ENCODE measurements at regions not wholly inside any gene's neighbourhood (a gene's known extent, or its start where the extent isn't known, plus 50 kb on each side); places are given as distances from the start of the nearest gene placed in this dataset.
"Not testable (repeated sequence)": the region's sequence is repeated elsewhere in the genome, so short reads cannot be mapped to it uniquely, and the experiment has no call there.

DNA sequence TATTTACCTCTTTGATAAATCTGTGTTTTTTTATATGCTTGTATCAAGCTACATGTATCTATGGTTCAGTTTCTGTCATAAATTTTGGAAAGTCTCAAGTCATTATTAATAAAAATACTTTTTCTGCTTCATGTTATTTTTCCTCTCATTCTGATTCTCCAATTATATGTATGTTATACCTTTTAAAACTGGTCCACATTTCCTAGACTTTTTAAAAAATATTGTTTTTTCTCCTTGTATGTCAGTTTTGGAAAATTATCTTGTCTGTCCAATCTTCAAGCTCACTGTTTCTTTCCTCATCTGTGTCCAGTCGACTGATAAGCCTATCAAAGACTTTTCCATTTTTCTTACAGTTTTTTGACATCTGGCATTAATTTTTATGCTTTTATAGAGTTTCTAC lies 253.4 kb downstream of the ASXL3 start:
- DNase-seq = no peak
- TF ChIP-seq, protein P1, sequence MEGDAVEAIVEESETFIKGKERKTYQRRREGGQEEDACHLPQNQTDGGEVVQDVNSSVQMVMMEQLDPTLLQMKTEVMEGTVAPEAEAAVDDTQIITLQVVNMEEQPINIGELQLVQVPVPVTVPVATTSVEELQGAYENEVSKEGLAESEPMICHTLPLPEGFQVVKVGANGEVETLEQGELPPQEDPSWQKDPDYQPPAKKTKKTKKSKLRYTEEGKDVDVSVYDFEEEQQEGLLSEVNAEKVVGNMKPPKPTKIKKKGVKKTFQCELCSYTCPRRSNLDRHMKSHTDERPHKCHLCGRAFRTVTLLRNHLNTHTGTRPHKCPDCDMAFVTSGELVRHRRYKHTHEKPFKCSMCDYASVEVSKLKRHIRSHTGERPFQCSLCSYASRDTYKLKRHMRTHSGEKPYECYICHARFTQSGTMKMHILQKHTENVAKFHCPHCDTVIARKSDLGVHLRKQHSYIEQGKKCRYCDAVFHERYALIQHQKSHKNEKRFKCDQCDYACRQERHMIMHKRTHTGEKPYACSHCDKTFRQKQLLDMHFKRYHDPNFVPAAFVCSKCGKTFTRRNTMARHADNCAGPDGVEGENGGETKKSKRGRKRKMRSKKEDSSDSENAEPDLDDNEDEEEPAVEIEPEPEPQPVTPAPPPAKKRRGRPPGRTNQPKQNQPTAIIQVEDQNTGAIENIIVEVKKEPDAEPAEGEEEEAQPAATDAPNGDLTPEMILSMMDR (IDR thresholded peaks at IDR 0.05) = no peak
- Mint-ChIP-seq H3K27ac (no peak overlapping the region), H3K4me1 (no peaks in the 10 kb centered on the region), H3K27me3 (ENCODE audit: low read depth, poor library complexity) (peaks cover 1% of the 10 kb centered on the region), H3K9me3 (peaks cover 16% of the 10 kb centered on the region), H3K36me3 (ENCODE audit: low read depth) (peaks cover 4% of the 10 kb centered on the region), H3K4me3 (no peak overlapping the region)

DNA sequence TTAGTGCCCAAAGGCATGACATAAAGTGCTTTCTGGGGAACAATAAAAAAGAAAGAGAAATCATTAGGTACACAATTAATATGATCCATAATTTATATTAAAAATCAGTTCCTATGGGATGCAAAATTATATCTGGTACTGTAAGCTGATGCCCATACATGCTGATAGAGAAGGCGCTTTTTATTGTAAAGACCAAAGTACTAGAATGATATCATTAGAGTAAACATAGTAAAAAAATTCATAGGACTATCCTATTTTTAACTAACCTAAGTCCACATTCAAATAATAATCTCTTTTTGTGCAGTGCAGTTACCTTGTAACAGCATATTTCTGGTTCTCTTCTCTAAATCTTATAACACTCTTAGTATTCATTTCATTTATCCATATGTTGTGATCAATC lies 252.2 kb downstream of the ASXL3 start:
- no peaks in the 10 kb centered on the region for H3K4me1 Mint-ChIP-seq
- H3K36me3 Mint-ChIP-seq (ENCODE audit: low read depth) = peaks cover 4% of the 10 kb centered on the region
- DNase-seq = no peak
- TF ChIP-seq, protein P1 (IDR thresholded peaks at IDR 0.05) = no peak
- H3K9me3 Mint-ChIP-seq = peaks cover 16% of the 10 kb centered on the region
- no peak overlapping the region for H3K27ac Mint-ChIP-seq
- no peaks in the 10 kb centered on the region for H3K27me3 Mint-ChIP-seq (ENCODE audit: low read depth, poor library complexity)
- no peak overlapping the region for H3K4me3 Mint-ChIP-seq

DNA sequence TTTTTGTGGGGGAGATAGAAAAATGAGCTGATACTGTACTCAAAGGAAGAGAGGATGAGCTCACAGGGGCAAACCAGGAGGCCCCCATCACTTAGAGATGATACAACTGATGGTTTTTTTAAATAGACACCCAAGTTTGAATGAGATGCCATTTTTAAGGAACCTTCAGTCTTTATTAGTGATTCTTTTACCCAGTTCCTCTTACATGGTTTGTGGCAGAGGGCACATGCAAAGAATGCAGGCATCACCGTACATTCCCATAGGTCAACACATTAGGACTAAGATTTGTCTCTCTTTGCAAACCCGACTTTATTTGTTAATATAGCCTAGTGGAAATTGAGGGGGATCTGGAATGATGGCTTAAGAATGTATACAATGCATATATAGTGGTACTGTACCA lies 250.9 kb downstream of the ASXL3 start:
- H3K36me3 Mint-ChIP-seq (ENCODE audit: low read depth) = peaks cover 4% of the 10 kb centered on the region
- no peaks in the 10 kb centered on the region for H3K4me1 Mint-ChIP-seq
- H3K27me3 Mint-ChIP-seq (ENCODE audit: low read depth, poor library complexity) = peaks cover 3% of the 10 kb centered on the region

DNA sequence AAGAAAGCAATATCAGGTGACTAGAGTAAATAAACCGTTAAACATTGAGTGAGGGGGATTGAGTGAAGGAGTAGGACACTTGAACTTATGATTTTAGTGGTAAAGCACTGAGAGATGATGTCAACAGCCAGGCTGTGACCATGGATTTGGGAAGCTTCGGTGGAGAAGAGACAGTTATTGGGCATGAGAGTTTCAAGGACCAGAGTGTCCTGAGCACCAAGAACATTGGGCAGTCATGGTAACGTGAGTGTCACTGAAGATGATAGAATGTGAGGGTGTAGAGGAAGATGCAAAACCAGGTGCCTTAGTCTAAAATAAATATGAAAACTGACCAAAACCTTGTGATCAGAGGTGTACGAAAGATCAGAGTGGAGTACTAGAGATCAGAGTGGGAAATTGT lies 248.1 kb downstream of the ASXL3 start:
- no peak for DNase-seq
- Mint-ChIP-seq H3K4me1 (no peaks in the 10 kb centered on the region), H3K27ac (no peak overlapping the region), H3K4me3 (no peak overlapping the region), H3K9me3 (no peaks in the 10 kb centered on the region), H3K27me3 (ENCODE audit: low read depth, poor library complexity) (peaks cover 21% of the 10 kb centered on the region), H3K36me3 (ENCODE audit: low read depth) (no peaks in the 10 kb centered on the region)
- TF ChIP-seq, protein P1 (IDR thresholded peaks at IDR 0.05) = no peak

More for the DNA sequence above, 250.9 kb downstream of the ASXL3 start:
- H3K27ac Mint-ChIP-seq = no peak overlapping the region
- peaks cover 16% of the 10 kb centered on the region for H3K9me3 Mint-ChIP-seq
- no peak for DNase-seq
- TF ChIP-seq, protein P1 (IDR thresholded peaks at IDR 0.05) = no peak
- H3K4me3 Mint-ChIP-seq = no peak overlapping the region

DNA sequence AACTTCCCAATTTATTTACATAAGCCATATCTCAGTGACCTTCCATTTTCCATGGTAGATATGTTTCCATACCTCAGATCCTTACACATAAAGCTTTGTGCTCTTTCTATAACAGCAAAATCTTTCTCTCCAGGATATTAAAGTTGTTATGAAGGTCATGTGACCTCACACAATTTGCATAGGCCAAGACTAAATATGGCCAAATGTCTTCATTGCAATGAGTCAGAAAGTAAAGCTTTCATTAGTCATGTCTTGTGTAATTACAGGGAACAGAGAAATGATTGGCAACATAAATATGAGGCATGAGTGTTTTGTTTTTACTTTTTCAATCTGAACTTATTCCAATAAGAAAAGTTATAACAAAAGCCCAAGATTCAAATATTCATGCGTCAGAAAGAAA lies 243.5 kb downstream of the ASXL3 start:
- TF ChIP-seq, protein P1 (IDR thresholded peaks at IDR 0.05) = no peak
- no peak overlapping the region for H3K27ac Mint-ChIP-seq
- no peaks in the 10 kb centered on the region for H3K36me3 Mint-ChIP-seq (ENCODE audit: low read depth)
- H3K9me3 Mint-ChIP-seq = peaks cover 19% of the 10 kb centered on the region
- H3K4me1 Mint-ChIP-seq = no peaks in the 10 kb centered on the region
- peaks cover 33% of the 10 kb centered on the region for H3K27me3 Mint-ChIP-seq (ENCODE audit: low read depth, poor library complexity)
- DNase-seq = no peak
- H3K4me3 Mint-ChIP-seq = peak overlapping the region; percentile 29

DNA sequence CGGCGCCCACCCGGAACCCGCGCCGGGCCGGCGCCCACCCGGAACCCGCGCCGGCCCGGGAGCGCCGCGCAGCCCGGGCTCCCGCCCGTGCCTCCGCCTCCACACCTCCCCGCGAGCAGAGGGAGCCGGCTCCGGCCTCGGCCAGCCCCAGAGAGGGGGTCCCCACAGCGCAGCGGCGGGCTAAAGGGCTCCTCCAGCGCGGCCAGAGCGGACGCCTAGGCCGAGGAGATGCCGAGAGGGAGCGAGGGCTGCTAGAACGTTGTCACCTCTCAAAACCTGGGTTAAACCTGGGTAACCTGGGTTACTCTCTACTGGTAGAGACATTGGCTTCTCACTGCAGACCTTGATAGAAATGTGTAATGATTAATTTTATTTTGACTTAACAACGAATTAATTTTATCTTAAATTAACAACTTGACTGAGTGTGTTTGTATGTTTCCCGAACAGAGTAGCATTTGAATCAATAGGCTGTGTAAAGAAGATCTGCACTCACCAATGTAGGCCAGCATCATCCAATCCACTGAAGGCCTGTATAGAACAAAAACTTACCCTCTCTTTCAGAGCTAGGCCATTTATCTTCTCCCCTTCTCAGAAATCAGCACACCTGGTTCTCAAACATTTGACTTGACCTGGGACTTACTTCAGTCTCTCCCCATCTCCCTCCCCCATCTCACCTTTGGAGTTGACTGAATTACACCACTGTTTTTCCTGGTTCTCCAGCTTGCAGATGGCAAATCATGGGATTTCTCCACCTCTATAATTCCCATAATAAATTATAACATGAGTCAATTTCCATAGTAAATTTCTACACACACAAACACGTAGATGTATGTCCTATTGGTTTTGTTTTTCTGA lies 242.7 kb downstream of the ASXL3 start:
- Mint-ChIP-seq H3K4me1 (no peaks in the 10 kb centered on the region), H3K36me3 (ENCODE audit: low read depth) (no peaks in the 10 kb centered on the region), H3K4me3 (peak overlapping the region; percentile 80), H3K9me3 (peaks cover 19% of the 10 kb centered on the region), H3K27me3 (ENCODE audit: low read depth, poor library complexity) (peaks cover 36% of the 10 kb centered on the region), H3K27ac (no peak overlapping the region)
- peak; percentile 66 for DNase-seq
- TF ChIP-seq, protein P1 (IDR thresholded peaks at IDR 0.05) = no peak

DNA sequence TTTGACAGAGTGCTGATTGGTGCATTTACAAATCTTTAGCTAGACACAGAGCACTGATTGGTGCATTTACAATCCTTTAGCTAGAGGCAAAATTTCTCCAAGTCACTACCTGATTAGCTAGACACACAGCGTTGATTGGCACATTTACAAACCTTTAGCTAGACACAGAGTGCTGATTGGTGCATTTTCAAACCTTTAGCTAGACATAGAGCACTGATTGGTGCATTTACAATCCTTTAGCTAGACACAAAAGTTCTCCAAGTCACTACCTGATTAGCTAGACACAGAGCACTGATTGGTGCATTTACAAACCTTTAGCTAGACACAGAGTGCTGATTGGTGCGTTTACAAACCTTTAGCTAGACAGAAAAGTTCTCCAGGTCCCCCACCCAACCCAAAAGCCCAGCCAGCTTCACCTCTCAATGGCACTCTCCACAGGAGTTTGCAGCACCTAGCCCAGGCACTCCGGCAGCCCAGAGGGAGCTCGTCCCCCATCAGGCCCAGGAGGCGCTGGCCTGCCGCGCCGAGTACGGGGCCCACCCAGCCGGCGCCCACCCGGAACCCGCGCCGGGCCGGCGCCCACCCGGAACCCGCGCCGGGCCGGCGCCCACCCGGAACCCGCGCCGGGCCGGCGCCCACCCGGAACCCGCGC lies 241.8 kb downstream of the ASXL3 start:
- not testable (repeated sequence) for H3K27ac Mint-ChIP-seq; H3K4me1 Mint-ChIP-seq; H3K36me3 Mint-ChIP-seq (ENCODE audit: low read depth); DNase-seq
- peak overlapping the region; percentile 82 for H3K4me3 Mint-ChIP-seq
- peaks cover 19% of the 10 kb centered on the region for H3K9me3 Mint-ChIP-seq
- peaks cover 36% of the 10 kb centered on the region for H3K27me3 Mint-ChIP-seq (ENCODE audit: low read depth, poor library complexity)

All from nephron progenitor cell (in vitro differentiated cells).